AG08396 (cell line): ENCODE measurements at regions not wholly inside any gene's neighbourhood (a gene's known extent, or its start where the extent isn't known, plus 50 kb on each side); places are given as distances from the start of the nearest gene placed in this dataset.
"Not testable (repeated sequence)": the region's sequence is repeated elsewhere in the genome, so short reads cannot be mapped to it uniquely, and the experiment has no call there.

ENCODE experiments used
- DNase-seq: peaks from one replicate; pipeline ENCODE4 v3.0.0; 2012; ENCODE audit warnings: low spot score, mixed read lengths

DNA sequence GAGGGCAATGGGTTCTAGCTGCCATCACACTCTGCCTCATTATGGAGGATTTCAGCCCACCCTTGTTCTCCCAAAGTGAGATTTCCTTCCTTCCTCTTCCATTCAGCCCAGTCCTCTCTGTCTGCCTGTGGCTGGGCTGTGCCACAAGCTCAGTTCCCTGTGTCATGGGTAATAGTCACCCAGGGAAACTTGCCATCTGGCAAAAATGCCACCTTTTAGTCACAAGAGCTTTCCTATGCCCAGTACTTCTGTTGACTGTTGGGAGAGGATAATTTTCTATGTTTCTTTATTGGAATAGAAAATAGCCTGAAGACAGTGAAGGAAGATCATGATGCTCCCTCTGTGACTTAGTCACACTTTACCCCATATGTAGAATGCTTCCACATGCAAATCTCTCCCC lies 71.4 kb downstream of the TLR4 start:
- no peak for DNase-seq

DNA sequence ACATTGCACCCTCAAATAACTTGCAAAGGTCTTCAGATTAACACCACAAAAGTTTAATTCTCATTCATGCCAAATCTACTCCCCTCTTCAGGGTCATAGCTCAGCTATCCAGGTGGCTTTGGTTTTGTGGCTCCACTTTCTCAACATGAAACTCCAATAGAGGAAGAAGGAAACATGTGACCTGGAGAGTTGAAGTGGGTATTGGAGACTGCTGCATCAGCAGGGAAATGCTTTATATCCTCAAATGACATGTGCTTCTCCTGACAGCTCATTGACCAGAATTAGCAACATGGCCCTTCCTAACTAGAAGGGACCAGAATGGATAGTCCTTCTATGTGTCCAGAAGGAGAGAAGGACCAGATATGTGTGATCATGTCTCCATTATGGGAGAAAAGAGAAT lies 73.6 kb downstream of the TLR4 start:
- no peak for DNase-seq

GRCh38 chr9:117779760-117780159 lies 75.6 kb downstream of the TLR4 start:
- no peak for DNase-seq

DNA sequence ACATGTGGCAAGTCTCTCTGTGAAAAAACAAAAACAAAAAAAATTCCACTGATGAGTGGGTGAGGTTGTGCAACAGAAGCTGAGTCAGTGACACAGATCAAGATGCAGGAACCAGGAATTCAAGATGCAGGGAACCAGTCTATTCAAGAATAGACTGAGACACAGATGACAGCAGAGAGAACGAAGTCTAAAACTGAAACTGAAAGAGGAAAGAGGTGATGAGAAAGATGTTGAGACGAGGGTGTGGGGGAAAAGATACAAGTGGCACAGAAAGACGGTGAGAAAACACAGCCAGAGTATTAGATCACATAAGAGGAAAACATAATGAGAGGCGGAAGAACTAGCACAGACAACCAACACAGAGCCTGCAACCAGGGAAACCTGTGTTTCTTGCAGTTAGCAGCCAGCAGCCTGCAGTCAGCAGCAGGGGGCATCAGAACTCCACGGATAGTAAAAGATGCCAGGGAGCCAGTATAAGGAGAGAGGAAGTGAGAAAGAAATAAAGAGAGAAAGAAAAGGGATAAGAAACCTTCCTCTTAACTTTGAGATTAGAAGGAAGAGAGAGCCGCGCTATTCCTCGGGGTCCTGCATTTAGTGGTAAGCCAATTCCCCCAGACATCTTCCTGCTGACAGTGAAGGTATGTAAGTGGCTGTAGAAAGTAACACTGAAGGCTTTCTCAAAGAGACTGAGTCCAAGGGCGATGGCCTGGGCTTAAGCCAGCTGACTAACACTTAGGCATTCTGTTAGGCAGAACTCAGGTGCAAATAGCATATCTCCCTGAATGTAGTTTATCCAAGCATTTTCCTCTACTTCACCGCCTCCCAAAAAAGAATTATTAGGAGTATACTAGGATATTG lies 79.0 kb downstream of the TLR4 start:
- DNase-seq: peak; percentile 11

GRCh38 chr9:117783828-117784227 lies 79.6 kb downstream of the TLR4 start:
- no peak for DNase-seq

GRCh38 chr9:117784996-117785395 lies 80.8 kb downstream of the TLR4 start:
- DNase-seq: no peak

DNA sequence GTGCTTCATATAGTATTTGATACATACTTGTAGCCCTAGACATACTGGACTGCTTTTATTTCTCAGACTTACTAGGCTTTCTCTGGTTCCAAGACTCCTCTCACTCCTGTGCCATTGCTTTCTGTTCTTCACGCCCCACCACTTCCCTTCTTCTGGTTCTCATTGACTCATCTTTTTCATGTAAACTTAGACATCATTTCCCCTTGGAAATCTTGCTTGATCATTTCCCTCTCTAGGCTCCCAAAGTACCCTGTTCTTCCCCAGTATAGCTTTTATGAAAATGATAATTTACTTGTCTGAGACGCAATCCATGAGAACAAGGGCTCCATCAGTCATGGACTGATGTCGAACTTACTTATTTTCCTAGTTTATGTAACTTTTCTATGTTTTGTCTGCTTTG lies 83.5 kb downstream of the TLR4 start:
- no peak for DNase-seq

GRCh38 chr9:117795271-117795670 lies 91.1 kb downstream of the TLR4 start:
- DNase-seq: no peak

- no peak for DNase-seq
Observed at GRCh38 chr9:117796681-117797080, 92.5 kb downstream of the TLR4 start.

DNA sequence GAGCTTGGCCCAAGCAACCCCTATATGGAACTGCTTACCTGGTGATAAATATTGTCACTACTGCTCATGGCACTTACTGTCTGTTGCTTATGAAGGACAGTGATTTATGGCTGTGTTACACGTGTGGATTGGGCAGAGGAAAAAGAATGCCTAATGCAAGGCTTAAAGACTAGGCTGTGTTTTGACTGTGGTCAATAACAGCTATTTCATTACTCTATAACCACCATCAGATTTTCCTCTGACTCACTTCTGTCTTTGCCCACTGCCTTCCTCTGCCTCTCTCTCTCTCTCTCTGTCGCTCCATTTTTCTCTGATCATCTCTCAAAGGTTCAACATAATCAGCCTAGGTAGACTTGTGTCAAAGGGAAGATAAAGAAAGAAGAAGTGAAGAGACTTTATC lies 96.2 kb downstream of the TLR4 start:
- no peak for DNase-seq

GRCh38 chr9:117809751-117810150 lies 105.5 kb downstream of the TLR4 start:
- no peak for DNase-seq

DNA sequence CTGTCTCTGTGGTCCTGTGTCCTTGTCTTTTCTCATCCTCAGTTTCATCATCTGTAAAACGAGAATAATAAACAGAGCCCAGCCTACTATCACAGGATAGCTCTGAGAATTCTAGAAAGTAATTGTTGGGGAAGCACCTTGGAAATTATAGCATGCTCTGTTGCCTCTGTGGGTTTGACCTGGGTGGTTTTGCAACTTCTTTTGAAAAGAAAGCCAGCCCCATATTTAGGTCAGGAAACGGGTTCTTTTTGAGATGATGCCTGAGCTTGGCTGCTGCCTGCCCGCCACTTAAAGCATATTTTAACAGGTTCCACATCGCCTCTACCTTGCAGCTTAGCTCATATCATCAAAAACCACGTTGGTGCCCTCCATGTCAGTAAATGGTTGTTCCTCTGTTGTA lies 111.1 kb downstream of the TLR4 start:
- DNase-seq: no peak

DNA sequence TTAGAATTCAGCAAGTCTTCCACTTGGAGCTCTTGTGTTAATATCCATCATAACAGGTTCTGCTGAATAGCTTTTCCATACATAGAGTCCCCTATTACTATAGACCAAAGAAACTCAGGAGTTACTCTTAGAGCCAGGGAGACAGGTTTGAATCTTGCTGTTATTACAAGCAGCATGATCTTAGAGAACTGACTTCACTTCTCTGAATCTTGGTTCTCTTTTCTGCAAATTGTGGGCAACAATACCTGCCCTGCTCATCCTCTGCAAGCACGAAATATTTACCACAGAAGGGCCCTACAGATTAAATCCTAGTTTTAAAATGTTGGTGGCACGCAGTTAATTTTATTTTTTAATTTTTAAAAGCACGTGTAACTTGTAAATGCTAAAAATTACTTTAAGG lies 111.7 kb downstream of the TLR4 start:
- no peak for DNase-seq

DNA sequence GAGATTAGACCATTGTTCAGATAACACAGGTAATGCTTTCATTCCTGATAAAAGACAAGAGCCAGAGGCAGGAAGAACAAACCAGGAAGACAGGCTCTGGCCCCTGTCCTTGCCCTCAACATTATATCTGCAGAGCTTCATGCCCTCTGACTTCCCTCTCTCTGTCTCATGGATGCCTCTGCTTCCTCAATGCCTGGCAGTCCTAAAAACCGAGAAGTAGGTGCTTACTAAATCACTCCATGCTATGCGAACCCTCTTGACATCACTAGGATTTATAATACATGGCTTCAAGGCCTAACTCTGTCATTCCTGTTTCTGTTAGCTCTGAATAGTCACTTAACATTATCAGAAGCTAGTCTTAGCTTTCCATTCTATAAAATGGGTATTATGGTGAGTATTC lies 117.8 kb downstream of the TLR4 start:
- DNase-seq: no peak

GRCh38 chr9:117823576-117823975 lies 119.4 kb downstream of the TLR4 start:
- DNase-seq: no peak

DNA sequence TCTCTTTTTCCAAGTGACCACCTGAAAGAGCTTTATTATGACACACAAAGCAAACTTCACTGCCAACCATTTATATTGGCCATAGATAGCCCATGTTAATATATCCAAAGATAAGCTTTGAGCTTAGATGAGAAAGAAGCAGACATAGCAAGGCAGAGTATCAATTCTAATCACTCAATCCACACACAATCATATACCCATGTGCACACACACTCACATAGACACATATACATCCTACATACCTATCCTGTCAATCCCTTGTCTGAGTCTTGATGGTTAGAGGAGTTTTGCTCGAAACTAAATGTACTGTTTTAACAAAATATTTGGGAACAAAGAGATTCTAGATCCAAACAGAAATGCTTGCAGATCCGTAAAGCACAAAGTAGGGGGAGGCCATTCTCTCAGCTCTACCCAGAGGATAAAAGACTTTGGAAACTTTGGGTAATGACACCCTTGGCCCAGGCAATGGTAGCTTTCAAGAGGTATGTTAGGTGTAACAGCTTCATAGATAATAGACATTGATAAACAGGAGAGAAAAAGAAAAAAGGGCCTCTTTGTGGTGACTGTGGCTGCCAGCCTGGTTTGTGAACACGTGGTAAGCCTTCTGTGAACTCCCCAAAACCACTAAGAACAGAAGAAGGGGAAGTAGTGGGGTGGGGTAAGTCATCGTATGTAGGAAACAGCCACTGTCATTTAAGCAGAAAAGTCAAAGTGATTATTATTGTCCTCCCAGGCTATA lies 121.6 kb downstream of the TLR4 start:
- DNase-seq: no peak

- DNase-seq: no peak
Observed at GRCh38 chr9:117826837-117827236, 122.6 kb downstream of the TLR4 start.

DNA sequence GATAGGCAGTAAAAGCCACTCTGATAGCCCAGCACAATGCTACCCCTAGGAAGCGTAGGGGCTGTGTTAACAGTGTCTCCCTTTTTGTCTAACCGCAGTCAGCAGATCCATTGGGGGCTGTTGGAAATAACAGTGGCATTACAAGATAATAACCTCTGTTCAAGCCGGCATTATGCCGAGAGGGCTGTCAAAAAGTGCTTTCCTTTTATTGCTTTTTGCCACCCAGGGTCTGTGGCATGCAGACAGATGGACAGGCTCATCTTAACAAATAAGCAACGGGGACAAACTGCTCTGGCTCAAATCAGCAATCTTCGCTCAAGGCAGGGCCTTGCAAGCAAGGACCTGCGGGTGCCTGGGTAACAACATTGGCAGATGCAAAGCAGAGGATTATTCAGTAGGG lies 123.3 kb downstream of the TLR4 start:
- no peak for DNase-seq

DNA sequence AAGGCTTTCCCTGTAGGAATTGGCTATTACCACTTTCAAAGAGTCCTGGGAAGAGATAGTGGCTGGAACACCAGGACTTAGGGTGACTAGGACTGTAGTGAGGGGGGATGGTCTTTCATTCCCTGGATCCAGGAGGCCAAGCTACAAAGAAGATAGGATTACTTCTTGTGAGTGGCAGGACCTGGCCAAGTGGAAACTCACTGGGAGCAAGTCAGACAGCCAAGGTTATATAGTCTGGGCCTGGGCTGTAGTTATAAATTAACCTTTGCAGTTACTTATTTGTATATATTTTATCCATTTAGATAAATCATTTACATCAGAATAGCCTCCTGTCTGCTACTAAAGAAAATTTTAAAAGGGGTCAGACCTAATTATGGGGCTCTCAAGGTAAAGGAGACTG lies 124.3 kb downstream of the TLR4 start:
- DNase-seq: no peak

GRCh38 chr9:117835798-117836197 lies 131.6 kb downstream of the TLR4 start:
- DNase-seq: no peak

GRCh38 chr9:117839862-117840261 lies 135.7 kb downstream of the TLR4 start:
- no peak for DNase-seq

- DNase-seq: not testable (repeated sequence)
Observed at GRCh38 chr9:117851836-117852461, 147.7 kb downstream of the TLR4 start.

DNA sequence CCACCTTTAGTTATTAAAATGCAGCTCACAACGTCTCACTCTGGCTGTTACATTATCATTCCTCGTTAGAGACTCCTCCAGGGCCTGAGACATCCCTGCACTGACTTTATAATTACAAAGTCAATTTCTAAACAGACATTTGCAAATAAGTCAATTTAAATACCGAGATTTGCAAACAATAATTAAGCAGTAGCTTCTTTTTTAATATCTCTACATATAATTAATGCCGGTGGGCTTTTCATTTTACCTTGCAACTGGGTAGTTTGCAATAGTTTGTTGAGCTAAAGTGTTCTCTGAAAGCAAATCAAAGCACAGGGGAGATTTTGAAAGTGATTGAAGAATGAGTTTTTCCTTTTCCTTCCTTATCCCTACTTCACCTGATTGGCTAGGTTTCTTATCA lies 154.4 kb downstream of the TLR4 start:
- DNase-seq: no peak
